ENCODE measurements at regions not wholly inside any gene's neighbourhood (a gene's known extent, or its start where the extent isn't known, plus 50 kb on each side); places are given as distances from the start of the nearest gene placed in this dataset.

GRCh38 chr1:178642282-178642681 lies 82.8 kb upstream of the RALGPS2 start:
- Histone ChIP-seq H3K27ac (ENCODE audit: low read depth in 1 of 2, low read length in 1 of 2) (no peak overlapping the region), H3K9ac (ENCODE audit: insufficient read depth in 1 of 2, low read length in 2 of 2) (no peak overlapping the region), H3K4me3 (no peak overlapping the region), H3K4me1 (ENCODE audit: control insufficient read depth in 5 of 5, insufficient read depth in 5 of 5, low read length in 5 of 5) (peaks cover 2 to 14% (median 4%) of the 10 kb centered on the region in 5 donors), H3K36me3 (ENCODE audit: control insufficient read depth in 4 of 4, insufficient read depth in 4 of 4, low read length in 4 of 4) (no peaks in the 10 kb centered on the region), H3K27me3 (ENCODE audit: control insufficient read depth in 3 of 3, insufficient read depth in 3 of 3, low read length in 2 of 3) (no peaks in the 10 kb centered on the region), H3K9me3 (ENCODE audit: control insufficient read depth in 4 of 4, insufficient read depth in 3 of 4, low read length in 3 of 4) (no peaks in the 10 kb centered on the region)
- no peak for DNase-seq
- WGBS, 2 donors, result 75 to 84% methylated on average over 5 of the region's 5 CpGs
- ATAC-seq (ENCODE audit: insufficient read depth, low FRiP score), result no peak
- TF ChIP-seq, protein P1, sequence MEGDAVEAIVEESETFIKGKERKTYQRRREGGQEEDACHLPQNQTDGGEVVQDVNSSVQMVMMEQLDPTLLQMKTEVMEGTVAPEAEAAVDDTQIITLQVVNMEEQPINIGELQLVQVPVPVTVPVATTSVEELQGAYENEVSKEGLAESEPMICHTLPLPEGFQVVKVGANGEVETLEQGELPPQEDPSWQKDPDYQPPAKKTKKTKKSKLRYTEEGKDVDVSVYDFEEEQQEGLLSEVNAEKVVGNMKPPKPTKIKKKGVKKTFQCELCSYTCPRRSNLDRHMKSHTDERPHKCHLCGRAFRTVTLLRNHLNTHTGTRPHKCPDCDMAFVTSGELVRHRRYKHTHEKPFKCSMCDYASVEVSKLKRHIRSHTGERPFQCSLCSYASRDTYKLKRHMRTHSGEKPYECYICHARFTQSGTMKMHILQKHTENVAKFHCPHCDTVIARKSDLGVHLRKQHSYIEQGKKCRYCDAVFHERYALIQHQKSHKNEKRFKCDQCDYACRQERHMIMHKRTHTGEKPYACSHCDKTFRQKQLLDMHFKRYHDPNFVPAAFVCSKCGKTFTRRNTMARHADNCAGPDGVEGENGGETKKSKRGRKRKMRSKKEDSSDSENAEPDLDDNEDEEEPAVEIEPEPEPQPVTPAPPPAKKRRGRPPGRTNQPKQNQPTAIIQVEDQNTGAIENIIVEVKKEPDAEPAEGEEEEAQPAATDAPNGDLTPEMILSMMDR (IDR thresholded peaks at IDR 0.05; ENCODE audit: control extremely low read depth, extremely low read depth), result no peak

DNA sequence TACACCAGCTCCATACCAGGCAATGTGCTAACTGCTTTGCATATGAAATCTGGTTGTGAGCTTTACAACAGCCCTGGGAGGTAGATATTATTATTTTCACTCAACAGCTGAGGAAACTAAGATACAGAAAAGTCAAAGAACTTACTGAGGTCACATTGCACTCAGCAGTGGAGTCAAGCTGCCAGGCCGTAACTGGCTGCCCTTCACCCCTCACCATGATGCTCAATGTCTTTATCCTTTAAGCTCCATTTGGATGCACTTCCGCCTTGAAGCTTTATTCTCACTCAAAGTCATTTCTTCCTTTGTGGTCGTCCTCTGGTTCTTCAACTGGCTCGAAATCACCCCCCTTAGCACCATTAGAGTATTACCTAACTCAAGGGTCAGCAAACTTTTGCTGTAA lies 81.7 kb upstream of the RALGPS2 start:
- TF ChIP-seq, protein P1 (IDR thresholded peaks at IDR 0.05; ENCODE audit: control extremely low read depth, extremely low read depth), result no peak
- Histone ChIP-seq H3K9ac (ENCODE audit: insufficient read depth in 1 of 2, low read length in 2 of 2) (no peak overlapping the region), H3K27ac (ENCODE audit: low read depth in 1 of 2, low read length in 1 of 2) (no peak overlapping the region), H3K4me3 (no peak overlapping the region), H3K9me3 (ENCODE audit: control insufficient read depth in 4 of 4, insufficient read depth in 3 of 4, low read length in 3 of 4) (no peaks in the 10 kb centered on the region), H3K4me1 (ENCODE audit: control insufficient read depth in 5 of 5, insufficient read depth in 5 of 5, low read length in 5 of 5) (peaks cover 1 to 14% (median 4%) of the 10 kb centered on the region in 5 donors), H3K36me3 (ENCODE audit: control insufficient read depth in 4 of 4, insufficient read depth in 4 of 4, low read length in 4 of 4) (no peaks in the 10 kb centered on the region), H3K27me3 (ENCODE audit: control insufficient read depth in 3 of 3, insufficient read depth in 3 of 3, low read length in 2 of 3) (no peaks in the 10 kb centered on the region)
- WGBS, 2 donors, result 94% methylated on average over 4 of the region's 4 CpGs
- DNase-seq (no peak), ATAC-seq (ENCODE audit: insufficient read depth, low FRiP score) (no peak)

GRCh38 chr1:178643831-178644230 lies 81.2 kb upstream of the RALGPS2 start:
- ATAC-seq (ENCODE audit: insufficient read depth, low FRiP score) (no peak), DNase-seq (no peak)
- no peaks in the 10 kb centered on the region for H3K9me3 ChIP-seq (ENCODE audit: control insufficient read depth in 4 of 4, insufficient read depth in 3 of 4, low read length in 3 of 4)
- H3K27me3 ChIP-seq (ENCODE audit: control insufficient read depth in 3 of 3, insufficient read depth in 3 of 3, low read length in 2 of 3), result no peaks in the 10 kb centered on the region
- H3K4me1 ChIP-seq (ENCODE audit: control insufficient read depth in 5 of 5, insufficient read depth in 5 of 5, low read length in 5 of 5), result peaks cover 0 to 14% (median 4%) of the 10 kb centered on the region in 5 donors
- H3K36me3 ChIP-seq (ENCODE audit: control insufficient read depth in 4 of 4, insufficient read depth in 4 of 4, low read length in 4 of 4), result no peaks in the 10 kb centered on the region
- TF ChIP-seq, protein P1 (IDR thresholded peaks at IDR 0.05; ENCODE audit: control extremely low read depth, extremely low read depth), result no peak
- no peak overlapping the region for H3K4me3 ChIP-seq
- H3K9ac ChIP-seq (ENCODE audit: insufficient read depth in 1 of 2, low read length in 2 of 2), result no peak overlapping the region
- H3K27ac ChIP-seq (ENCODE audit: low read depth in 1 of 2, low read length in 1 of 2), result no peak overlapping the region
- 93 to 96% methylated on average over 6 of the region's 6 CpGs for WGBS, 2 donors

Data from lung (tissue), 11 donors.